ENCODE measurements at regions not wholly inside any gene's neighbourhood (a gene's known extent, or its start where the extent isn't known, plus 50 kb on each side); places are given as distances from the start of the nearest gene placed in this dataset.
A peak's percentile ranks its signal among the peaks of the same experiment; 100 is the strongest.

DNA sequence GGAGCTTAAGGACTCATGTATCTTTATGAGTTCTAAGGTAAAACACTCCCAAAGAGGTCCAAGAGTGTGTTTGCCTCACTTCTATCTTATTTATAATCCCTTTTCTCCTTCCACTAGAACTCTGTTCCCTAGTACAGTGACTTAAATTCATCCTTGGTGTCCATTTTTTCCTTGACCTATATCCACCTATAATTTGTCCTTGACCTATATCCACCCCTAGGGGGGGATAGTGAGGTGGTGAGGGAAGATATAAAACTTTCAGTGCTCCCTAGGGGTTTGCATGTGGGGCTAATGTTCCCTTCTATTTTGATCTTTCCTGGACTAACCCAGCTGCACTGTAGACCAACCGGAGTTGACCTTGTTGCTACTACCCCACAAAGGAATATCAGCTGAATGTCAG, 83.5 kb upstream of the GNAQ start:
- Histone ChIP-seq H3K9ac (ENCODE audit: low read depth, low read length, poor library complexity, severe bottlenecking) (no peak overlapping the region), H3F3A (ENCODE audit: low read depth) (no peaks in the 10 kb centered on the region), H3K79me2 (ENCODE audit: insufficient read depth, low read length) (no peaks in the 10 kb centered on the region), H4K20me1 (ENCODE audit: insufficient read depth, low read length, poor library complexity, severe bottlenecking) (no peaks in the 10 kb centered on the region), H3K4me3 (ENCODE audit: low read length, poor library complexity, severe bottlenecking) (no peak overlapping the region), H3K36me3 (ENCODE audit: insufficient read depth, low read length) (no peaks in the 10 kb centered on the region), H3K9me2 (replicated peaks; ENCODE audit: low read depth, low read length) (no peaks in the 10 kb centered on the region), H2AFZ (ENCODE audit: low read length) (no peak overlapping the region; the same call in 1 of the 2 replicates), H3K27me3 (ENCODE audit: insufficient read depth, low read length, poor library complexity, severe bottlenecking) (no peaks in the 10 kb centered on the region), H3K4me1 (ENCODE audit: insufficient read depth, low read length, poor library complexity, severe bottlenecking) (peaks cover 37% of the 10 kb centered on the region), H3K4me2 (ENCODE audit: low read depth, low read length, poor library complexity, severe bottlenecking) (peak overlapping the region; percentile 12), H3K9me3 (ENCODE audit: insufficient read depth, low read depth, low read length) (no peaks in the 10 kb centered on the region)
- TF ChIP-seq EZH2phosphoT487 (IDR thresholded peaks at IDR 0.05; ENCODE audit: borderline replicate concordance), result no peak
- TF ChIP-seq, protein P1, sequence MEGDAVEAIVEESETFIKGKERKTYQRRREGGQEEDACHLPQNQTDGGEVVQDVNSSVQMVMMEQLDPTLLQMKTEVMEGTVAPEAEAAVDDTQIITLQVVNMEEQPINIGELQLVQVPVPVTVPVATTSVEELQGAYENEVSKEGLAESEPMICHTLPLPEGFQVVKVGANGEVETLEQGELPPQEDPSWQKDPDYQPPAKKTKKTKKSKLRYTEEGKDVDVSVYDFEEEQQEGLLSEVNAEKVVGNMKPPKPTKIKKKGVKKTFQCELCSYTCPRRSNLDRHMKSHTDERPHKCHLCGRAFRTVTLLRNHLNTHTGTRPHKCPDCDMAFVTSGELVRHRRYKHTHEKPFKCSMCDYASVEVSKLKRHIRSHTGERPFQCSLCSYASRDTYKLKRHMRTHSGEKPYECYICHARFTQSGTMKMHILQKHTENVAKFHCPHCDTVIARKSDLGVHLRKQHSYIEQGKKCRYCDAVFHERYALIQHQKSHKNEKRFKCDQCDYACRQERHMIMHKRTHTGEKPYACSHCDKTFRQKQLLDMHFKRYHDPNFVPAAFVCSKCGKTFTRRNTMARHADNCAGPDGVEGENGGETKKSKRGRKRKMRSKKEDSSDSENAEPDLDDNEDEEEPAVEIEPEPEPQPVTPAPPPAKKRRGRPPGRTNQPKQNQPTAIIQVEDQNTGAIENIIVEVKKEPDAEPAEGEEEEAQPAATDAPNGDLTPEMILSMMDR (conservative IDR thresholded peaks at IDR 0.05; ENCODE audit: low read length), result peak; percentile 77

DNA sequence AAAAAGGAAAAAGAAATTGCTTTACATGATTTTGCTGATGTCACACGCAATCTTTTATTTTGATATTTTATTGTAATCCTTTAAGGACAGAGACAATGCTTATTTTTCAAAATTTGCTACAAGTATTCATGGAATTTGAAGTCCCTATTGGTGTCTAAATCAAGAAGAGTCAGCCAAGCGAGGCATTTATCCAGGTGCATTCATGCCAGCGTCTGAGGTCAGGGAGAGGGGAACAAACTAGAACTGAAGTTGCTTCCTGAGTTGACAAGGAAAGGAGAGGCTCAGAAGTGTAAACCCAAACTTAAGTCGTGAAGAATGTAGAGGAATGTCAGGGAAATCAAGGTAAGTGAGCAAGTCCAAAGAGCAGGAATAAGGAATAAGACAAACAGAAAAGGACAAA, 83.0 kb upstream of the GNAQ start:
- Histone ChIP-seq H3K9me3 (ENCODE audit: insufficient read depth, low read depth, low read length) (no peaks in the 10 kb centered on the region), H3K36me3 (ENCODE audit: insufficient read depth, low read length) (no peaks in the 10 kb centered on the region), H3K27me3 (ENCODE audit: insufficient read depth, low read length, poor library complexity, severe bottlenecking) (no peaks in the 10 kb centered on the region), H4K20me1 (ENCODE audit: insufficient read depth, low read length, poor library complexity, severe bottlenecking) (no peaks in the 10 kb centered on the region), H3K9ac (ENCODE audit: low read depth, low read length, poor library complexity, severe bottlenecking) (no peak overlapping the region), H3K4me1 (ENCODE audit: insufficient read depth, low read length, poor library complexity, severe bottlenecking) (peaks cover 37% of the 10 kb centered on the region), H3K9me2 (replicated peaks; ENCODE audit: low read depth, low read length) (no peaks in the 10 kb centered on the region), H3F3A (ENCODE audit: low read depth) (no peaks in the 10 kb centered on the region), H3K79me2 (ENCODE audit: insufficient read depth, low read length) (no peaks in the 10 kb centered on the region), H3K4me2 (ENCODE audit: low read depth, low read length, poor library complexity, severe bottlenecking) (no peak overlapping the region), H3K4me3 (ENCODE audit: low read length, poor library complexity, severe bottlenecking) (no peak overlapping the region), H2AFZ (ENCODE audit: low read length) (no peak overlapping the region; the same call in 1 of the 2 replicates)
- TF ChIP-seq, protein P1 (conservative IDR thresholded peaks at IDR 0.05; ENCODE audit: low read length), result no peak
- TF ChIP-seq EZH2phosphoT487 (IDR thresholded peaks at IDR 0.05; ENCODE audit: borderline replicate concordance), result no peak

DNA sequence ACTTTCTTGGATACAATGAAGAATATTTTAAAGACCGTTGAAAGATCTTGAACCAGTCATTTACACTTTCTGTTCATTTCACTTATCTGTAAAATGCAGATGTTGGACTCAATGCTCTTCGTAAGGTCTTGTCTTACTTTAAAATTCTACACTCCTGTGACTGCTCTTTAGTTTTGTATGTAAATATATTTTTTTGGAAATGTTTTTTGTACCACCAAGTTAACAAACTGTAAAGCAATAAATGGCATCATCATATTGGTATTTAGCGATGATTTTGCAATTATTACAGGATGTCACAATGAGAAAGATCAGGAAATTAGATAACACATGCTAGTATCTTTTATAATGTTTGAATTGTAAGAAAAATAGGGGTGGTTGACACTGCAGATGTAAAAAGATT, 80.8 kb upstream of the GNAQ start:
- Histone ChIP-seq H4K20me1 (ENCODE audit: insufficient read depth, low read length, poor library complexity, severe bottlenecking) (no peaks in the 10 kb centered on the region), H2AFZ (ENCODE audit: low read length) (no peak overlapping the region), H3K9ac (ENCODE audit: low read depth, low read length, poor library complexity, severe bottlenecking) (no peak overlapping the region), H3K27me3 (ENCODE audit: insufficient read depth, low read length, poor library complexity, severe bottlenecking) (no peaks in the 10 kb centered on the region), H3K4me2 (ENCODE audit: low read depth, low read length, poor library complexity, severe bottlenecking) (peak overlapping the region; percentile 18), H3K9me3 (ENCODE audit: insufficient read depth, low read depth, low read length) (no peaks in the 10 kb centered on the region), H3K79me2 (ENCODE audit: insufficient read depth, low read length) (no peaks in the 10 kb centered on the region), H3K4me1 (ENCODE audit: insufficient read depth, low read length, poor library complexity, severe bottlenecking) (peaks cover 29% of the 10 kb centered on the region), H3K9me2 (replicated peaks; ENCODE audit: low read depth, low read length) (no peaks in the 10 kb centered on the region), H3K36me3 (ENCODE audit: insufficient read depth, low read length) (no peaks in the 10 kb centered on the region), H3K4me3 (ENCODE audit: low read length, poor library complexity, severe bottlenecking) (no peak overlapping the region), H3F3A (ENCODE audit: low read depth) (no peaks in the 10 kb centered on the region)
- no peak for TF ChIP-seq EZH2phosphoT487 (IDR thresholded peaks at IDR 0.05; ENCODE audit: borderline replicate concordance)
- TF ChIP-seq, protein P1 (conservative IDR thresholded peaks at IDR 0.05; ENCODE audit: low read length), result no peak

All from Loucy (cell line).